HUES48 (cell line): ENCODE measurements at regions not wholly inside any gene's neighbourhood (a gene's known extent, or its start where the extent isn't known, plus 50 kb on each side); places are given as distances from the start of the nearest gene placed in this dataset.

Experiments
- H3K27ac ChIP-seq: one replicate; pipeline ENCODE4 v1.7.0; 2013; ENCODE audit warnings: low read depth, low read length, inconsistent platforms
- H3K27me3 ChIP-seq: 2 replicates; pipeline ENCODE4 v1.6.1; 2013; ENCODE audit warnings: mild to moderate bottlenecking, low read length; ENCODE audit not compliant: control insufficient read depth, insufficient read depth
- H3K36me3 ChIP-seq: 2 replicates; pipeline ENCODE4 v1.6.1; 2013; ENCODE audit warnings: low read length; ENCODE audit not compliant: control insufficient read depth, insufficient read depth
- H3K4me1 ChIP-seq: 2 replicates; pipeline ENCODE4 v1.6.1; 2013; ENCODE audit warnings: mild to moderate bottlenecking, low read length; ENCODE audit not compliant: control insufficient read depth, insufficient read depth
- H3K4me3 ChIP-seq: 2 replicates; pipeline ENCODE4 v1.5.1; 2013; ENCODE audit warnings: mild to moderate bottlenecking, low read depth, low read length
- H3K9ac ChIP-seq: 2 replicates; pipeline ENCODE4 v1.6.1; 2013; ENCODE audit warnings: mild to moderate bottlenecking, low read depth, low read length, moderate library complexity
- H3K9me3 ChIP-seq: 2 replicates; pipeline ENCODE4 v1.6.1; 2013; ENCODE audit warnings: low read length; ENCODE audit not compliant: control insufficient read depth, insufficient read depth

- H3K9ac ChIP-seq = no peak overlapping the region
- no peaks in the 10 kb centered on the region; the same call in 1 of the 2 replicates for H3K9me3 ChIP-seq
- H3K4me3 ChIP-seq = no peak overlapping the region
- peaks cover 29% of the 10 kb centered on the region for H3K4me1 ChIP-seq
- H3K27me3 ChIP-seq = no peaks in the 10 kb centered on the region
- no peak overlapping the region for H3K27ac ChIP-seq
- H3K36me3 ChIP-seq = no peaks in the 10 kb centered on the region
Observed at GRCh38 chr17:72175787-72176515, 55.1 kb downstream of the SOX9 start.

GRCh38 chr17:72176516-72176851 is 55.7 kb downstream of the SOX9 start:
- H3K4me1 ChIP-seq = peaks cover 29% of the 10 kb centered on the region
- no peaks in the 10 kb centered on the region for H3K36me3 ChIP-seq
- H3K27ac ChIP-seq = no peak overlapping the region
- H3K4me3 ChIP-seq = no peak overlapping the region
- no peaks in the 10 kb centered on the region for H3K27me3 ChIP-seq
- no peak overlapping the region for H3K9ac ChIP-seq
- no peaks in the 10 kb centered on the region; the same call in 1 of the 2 replicates for H3K9me3 ChIP-seq

- H3K9me3 ChIP-seq = no peaks in the 10 kb centered on the region; the same call in 1 of the 2 replicates
- H3K4me1 ChIP-seq = peaks cover 30% of the 10 kb centered on the region
- H3K4me3 ChIP-seq = no peak overlapping the region
- H3K27ac ChIP-seq = no peak overlapping the region
- no peaks in the 10 kb centered on the region for H3K27me3 ChIP-seq
- H3K36me3 ChIP-seq = no peaks in the 10 kb centered on the region
- no peak overlapping the region for H3K9ac ChIP-seq
Observed at GRCh38 chr17:72176951-72177660, 56.3 kb downstream of the SOX9 start.

DNA sequence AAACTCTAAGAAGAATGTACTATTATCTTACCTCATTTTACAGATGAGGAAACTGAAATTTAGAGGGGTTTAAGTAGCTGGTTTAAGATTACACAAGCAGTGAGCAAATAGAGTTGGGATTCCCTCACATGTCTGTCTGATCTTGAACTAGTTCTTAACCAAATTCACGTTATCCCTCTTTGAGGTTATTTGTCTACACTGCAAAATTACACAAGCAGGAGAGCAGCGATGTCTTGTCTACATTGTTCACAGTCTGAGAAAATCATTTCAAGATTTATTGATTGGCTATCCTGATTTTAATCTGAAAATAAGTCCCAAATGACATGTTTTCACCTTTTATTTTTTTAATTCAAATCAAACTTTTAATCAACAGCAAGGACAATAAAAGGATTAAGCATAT is 56.9 kb downstream of the SOX9 start:
- no peak overlapping the region for H3K4me3 ChIP-seq
- H3K36me3 ChIP-seq = no peaks in the 10 kb centered on the region
- no peaks in the 10 kb centered on the region; the same call in 1 of the 2 replicates for H3K9me3 ChIP-seq
- no peak overlapping the region for H3K27ac ChIP-seq
- no peak overlapping the region for H3K9ac ChIP-seq
- peaks cover 34% of the 10 kb centered on the region for H3K4me1 ChIP-seq
- no peaks in the 10 kb centered on the region for H3K27me3 ChIP-seq

DNA sequence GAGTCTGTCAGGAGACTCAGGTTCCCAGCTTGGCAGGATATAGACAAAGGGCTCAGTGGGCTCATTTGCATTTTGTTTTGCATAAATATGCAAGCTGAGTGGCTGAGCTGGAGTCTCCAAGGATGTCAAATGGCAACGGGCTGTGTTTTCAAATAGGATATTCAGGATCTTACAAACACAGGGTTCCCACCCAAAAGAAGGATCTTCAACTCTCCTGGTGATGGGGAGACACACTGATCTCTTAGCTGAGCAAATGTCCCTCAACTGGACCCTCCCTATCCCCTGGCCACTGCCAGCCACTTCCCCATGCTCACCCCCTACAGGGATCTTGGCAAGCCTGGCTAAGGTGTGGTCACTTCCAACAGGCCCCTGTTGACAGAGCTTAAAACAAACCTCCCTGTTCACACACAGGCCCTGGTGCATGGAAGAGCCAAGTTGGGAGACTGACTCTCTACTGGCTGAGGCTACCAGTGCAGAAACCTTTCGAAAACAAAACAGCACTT is 61.6 kb downstream of the SOX9 start:
- Histone ChIP-seq H3K4me1 (peaks cover 18% of the 10 kb centered on the region), H3K9me3 (no peaks in the 10 kb centered on the region; the same call in 1 of the 2 replicates), H3K27ac (peak overlapping the region; percentile 73), H3K4me3 (no peak overlapping the region), H3K9ac (no peak overlapping the region), H3K36me3 (no peaks in the 10 kb centered on the region), H3K27me3 (peaks cover 2% of the 10 kb centered on the region; the same call in 1 of the 2 replicates)

GRCh38 chr17:72183194-72183685 is 62.4 kb downstream of the SOX9 start:
- H3K4me1 ChIP-seq = peaks cover 18% of the 10 kb centered on the region
- H3K4me3 ChIP-seq = no peak overlapping the region
- H3K27ac ChIP-seq = no peak overlapping the region
- H3K9ac ChIP-seq = no peak overlapping the region
- H3K36me3 ChIP-seq = no peaks in the 10 kb centered on the region
- peaks cover 2% of the 10 kb centered on the region; the same call in 1 of the 2 replicates for H3K27me3 ChIP-seq
- H3K9me3 ChIP-seq = no peaks in the 10 kb centered on the region; the same call in 1 of the 2 replicates

DNA sequence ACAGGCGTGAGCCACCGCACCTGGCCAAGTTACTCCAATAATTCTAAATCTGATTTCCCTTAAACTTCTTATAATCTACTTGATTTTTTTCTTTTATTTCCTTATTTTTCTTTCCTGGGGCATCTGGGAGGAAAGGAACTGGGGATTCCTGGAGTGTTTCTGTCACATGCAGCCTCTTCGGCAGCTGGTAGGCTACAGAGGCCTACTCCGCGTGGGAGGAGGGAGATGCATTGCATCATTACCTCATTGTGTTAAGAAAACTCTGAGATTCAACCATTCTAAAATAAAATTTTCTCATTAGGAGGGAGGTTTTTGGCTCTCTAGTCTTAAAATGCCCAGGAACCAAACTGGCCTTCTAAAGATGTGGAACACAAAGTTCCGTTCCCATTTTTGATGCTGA is 64.0 kb downstream of the SOX9 start:
- peaks cover 2% of the 10 kb centered on the region; the same call in 1 of the 2 replicates for H3K27me3 ChIP-seq
- H3K9ac ChIP-seq = no peak overlapping the region
- H3K27ac ChIP-seq = no peak overlapping the region
- no peak overlapping the region for H3K4me3 ChIP-seq
- peaks cover 18% of the 10 kb centered on the region for H3K4me1 ChIP-seq
- no peaks in the 10 kb centered on the region for H3K36me3 ChIP-seq
- H3K9me3 ChIP-seq = no peaks in the 10 kb centered on the region; the same call in 1 of the 2 replicates

DNA sequence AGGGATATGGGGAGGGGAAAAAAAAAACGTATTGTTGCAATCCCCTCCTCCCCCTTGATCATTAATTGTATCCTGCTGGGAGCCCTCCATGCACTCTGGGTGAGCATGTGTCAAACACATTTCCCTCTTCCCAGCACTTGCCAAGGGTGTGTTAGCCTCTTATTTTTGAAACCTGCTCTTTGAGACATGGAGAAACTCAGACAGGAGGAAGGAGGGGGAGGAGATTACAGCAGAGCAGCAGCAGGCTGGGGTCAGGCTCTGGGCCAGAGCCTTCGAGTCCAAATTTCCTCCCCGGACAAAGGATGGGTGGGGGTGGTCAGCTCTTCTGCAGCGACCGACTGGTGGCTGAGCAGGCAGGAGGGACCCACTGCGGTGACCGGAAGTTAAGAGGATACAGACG is 64.7 kb downstream of the SOX9 start:
- Histone ChIP-seq H3K9ac (no peak overlapping the region), H3K4me1 (peaks cover 18% of the 10 kb centered on the region), H3K36me3 (no peaks in the 10 kb centered on the region), H3K27ac (no peak overlapping the region), H3K4me3 (no peak overlapping the region), H3K9me3 (no peaks in the 10 kb centered on the region), H3K27me3 (peaks cover 2% of the 10 kb centered on the region; the same call in 1 of the 2 replicates)

DNA sequence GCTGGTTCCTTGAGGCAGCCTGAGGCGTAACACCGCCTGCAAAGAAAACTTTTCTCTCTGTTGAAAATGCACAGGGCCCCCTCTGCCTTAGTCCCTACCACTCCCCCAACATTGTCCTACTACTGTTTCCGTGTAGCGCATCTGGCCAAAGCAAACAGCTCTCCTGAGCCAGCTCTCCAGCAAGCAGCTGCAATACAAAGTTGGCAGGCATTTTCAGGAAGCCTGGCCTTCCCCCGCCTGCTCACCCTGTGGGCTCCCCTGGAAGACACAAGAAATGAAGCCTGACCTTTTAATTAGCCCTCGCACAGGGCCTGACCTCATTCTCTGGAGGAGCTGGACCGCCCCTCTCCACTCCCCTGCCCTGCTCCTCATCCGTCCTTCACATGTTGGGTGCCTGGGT is 66.7 kb downstream of the SOX9 start:
- Histone ChIP-seq H3K27me3 (peaks cover 2% of the 10 kb centered on the region; the same call in 1 of the 2 replicates), H3K36me3 (no peaks in the 10 kb centered on the region), H3K9me3 (no peaks in the 10 kb centered on the region), H3K9ac (no peak overlapping the region), H3K27ac (no peak overlapping the region), H3K4me1 (peaks cover 12% of the 10 kb centered on the region), H3K4me3 (no peak overlapping the region)

DNA sequence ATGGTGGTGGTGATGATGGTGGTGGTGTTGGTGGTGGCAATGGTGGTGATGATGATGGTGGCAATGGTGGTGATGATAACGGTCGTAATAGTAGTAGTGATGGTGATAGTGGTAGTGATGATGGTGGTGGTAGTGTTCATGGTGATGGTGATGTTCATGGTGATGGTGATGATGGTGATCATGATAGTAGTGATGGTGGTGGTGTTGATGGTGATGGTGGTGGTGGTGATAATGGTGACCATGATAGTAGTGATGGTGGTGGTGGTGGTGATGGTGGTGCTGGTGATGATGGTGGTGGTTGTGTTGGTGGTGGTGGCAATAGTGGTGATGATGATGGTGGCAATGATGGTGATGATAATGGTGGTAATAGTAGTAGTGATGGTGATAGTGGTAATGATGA is 68.0 kb downstream of the SOX9 start:
- H3K9ac ChIP-seq = no peak overlapping the region
- H3K4me3 ChIP-seq = no peak overlapping the region
- no peak overlapping the region for H3K27ac ChIP-seq
- no peaks in the 10 kb centered on the region for H3K36me3 ChIP-seq
- H3K9me3 ChIP-seq = no peaks in the 10 kb centered on the region
- peaks cover 2% of the 10 kb centered on the region; the same call in 1 of the 2 replicates for H3K27me3 ChIP-seq
- peaks cover 5% of the 10 kb centered on the region; the same call in 1 of the 2 replicates for H3K4me1 ChIP-seq
